ENCODE measurements at regions not wholly inside any gene's neighbourhood (a gene's known extent, or its start where the extent isn't known, plus 50 kb on each side); places are given as distances from the start of the nearest gene placed in this dataset.

DNA sequence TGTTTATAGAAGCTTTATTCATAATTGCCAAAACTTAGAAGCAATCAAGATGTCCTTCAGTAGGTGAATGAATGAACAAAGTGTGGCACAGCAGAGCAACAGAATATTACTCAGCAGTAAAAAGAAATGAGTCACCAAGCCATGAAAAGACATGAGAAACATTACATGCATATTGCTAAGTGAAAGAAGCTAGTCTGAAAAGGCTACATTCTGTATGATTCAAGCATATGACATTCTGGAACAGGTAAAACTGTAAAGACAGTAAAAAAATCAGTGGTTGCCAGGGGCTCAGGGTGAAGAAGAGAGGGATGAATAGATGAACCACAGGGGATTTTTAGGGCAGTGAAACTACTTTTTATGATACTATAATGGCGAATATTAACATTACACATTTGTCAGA, 80.9 kb upstream of the APBB1IP start:
- TF ChIP-seq SIN3A (IDR thresholded peaks at IDR 0.05; ENCODE audit: borderline replicate concordance, insufficient read depth, low read length) (no peak), POLR2AphosphoS5 (IDR thresholded peaks at IDR 0.05; ENCODE audit: low read depth, low read length) (no peak)
